OCI-LY1 (cell line): ENCODE measurements at regions not wholly inside any gene's neighbourhood (a gene's known extent, or its start where the extent isn't known, plus 50 kb on each side); places are given as distances from the start of the nearest gene placed in this dataset.

Experiments used
- H2AFZ ChIP-seq: fragments of 200-600 bp; sonication (generic), shearing (Covaris generic); 2 replicates; pipeline ENCODE4 v1.6.0; 2014; ENCODE audit warnings: antibody characterized with exemption, mild to moderate bottlenecking, low read length
- H3F3A ChIP-seq: fragments of 200-600 bp; sonication (generic), shearing (Covaris generic); 2 replicates; pipeline ENCODE4 v1.6.0; 2014; ENCODE audit warnings: mild to moderate bottlenecking, antibody characterized with exemption, low read length, moderate library complexity; ENCODE audit not compliant: insufficient read depth
- H3K27ac ChIP-seq: fragments of 200-600 bp; sonication (generic); 2 replicates; pipeline ENCODE4 v1.5.1; 2014; ENCODE audit warnings: low read length, mixed run types, mild to moderate bottlenecking, low read depth; ENCODE audit not compliant: poor library complexity, severe bottlenecking
- H3K27me3 ChIP-seq: fragments of 200-600 bp; sonication (generic); 2 replicates; pipeline ENCODE4 v1.6.0; 2014; ENCODE audit warnings: antibody characterized with exemption, mild to moderate bottlenecking, low read length, moderate library complexity; ENCODE audit not compliant: insufficient read depth
- H3K36me3 ChIP-seq: fragments of 200-600 bp; sonication (generic); 2 replicates; pipeline ENCODE4 v1.6.1; 2014; ENCODE audit warnings: mild to moderate bottlenecking, antibody characterized with exemption, low read length, moderate library complexity, mixed read lengths; ENCODE audit not compliant: insufficient read depth
- H3K4me1 ChIP-seq: fragments of 200-600 bp; sonication (generic); 2 replicates; pipeline ENCODE4 v1.5.1; 2014; ENCODE audit warnings: mild to moderate bottlenecking, low read length, moderate library complexity; ENCODE audit not compliant: insufficient read depth, severe bottlenecking
- H3K4me2 ChIP-seq: fragments of 200-600 bp; sonication (generic), shearing (Covaris generic); 2 replicates; pipeline ENCODE4 v1.6.1; 2014; ENCODE audit warnings: low read length
- H3K4me3 ChIP-seq: fragments of 200-600 bp; sonication (generic); 2 replicates; pipeline ENCODE4 v1.5.1; 2014; ENCODE audit warnings: low read length, low read depth, mild to moderate bottlenecking, mixed read lengths; ENCODE audit not compliant: poor library complexity, severe bottlenecking
- H3K79me2 ChIP-seq: fragments of 200-600 bp; shearing (Covaris generic); 2 replicates; pipeline ENCODE4 v1.6.1; 2016; ENCODE audit warnings: mixed run types, low read length, mixed read lengths; ENCODE audit not compliant: insufficient read depth
- H3K9ac ChIP-seq: fragments of 200-600 bp; sonication (generic), shearing (Covaris generic); 2 replicates; pipeline ENCODE4 v1.6.1; 2014; ENCODE audit warnings: mild to moderate bottlenecking, low read length, mixed read lengths
- H3K9me2 ChIP-seq: fragments of 200-600 bp; sonication (generic), shearing (Covaris generic); 2 replicates; pipeline ENCODE4 v1.6.1; 2014; ENCODE audit warnings: low read depth, mild to moderate bottlenecking, low read length, mixed read lengths
- H3K9me3 ChIP-seq: fragments of 200-600 bp; shearing (Covaris generic); 2 replicates; pipeline ENCODE4 v1.6.1; 2014; ENCODE audit warnings: low read length, mixed read lengths
- H4K20me1 ChIP-seq: fragments of 200-600 bp; sonication (generic), shearing (Covaris generic); 2 replicates; pipeline ENCODE4 v1.6.0; 2016; ENCODE audit warnings: mild to moderate bottlenecking, low read length; ENCODE audit not compliant: insufficient read depth
- EZH2 ChIP-seq: fragments of 200-600 bp; sonication (generic), shearing (Covaris generic); IDR thresholded peaks from 2 replicates; pipeline ENCODE4 v1.8.0; 2017; ENCODE audit warnings: borderline replicate concordance, mixed run types, mild to moderate bottlenecking, antibody characterized with exemption, low read length, moderate library complexity, mixed read lengths
- TF ChIP-seq, protein P1 (sequence below): fragments of 200-600 bp; sonication (generic), shearing (Covaris generic); IDR thresholded peaks from 2 replicates; pipeline ENCODE4 v1.5.1; 2017; ENCODE audit warnings: mild to moderate bottlenecking, antibody characterized with exemption, low read length, moderate library complexity, mixed read lengths

DNA sequence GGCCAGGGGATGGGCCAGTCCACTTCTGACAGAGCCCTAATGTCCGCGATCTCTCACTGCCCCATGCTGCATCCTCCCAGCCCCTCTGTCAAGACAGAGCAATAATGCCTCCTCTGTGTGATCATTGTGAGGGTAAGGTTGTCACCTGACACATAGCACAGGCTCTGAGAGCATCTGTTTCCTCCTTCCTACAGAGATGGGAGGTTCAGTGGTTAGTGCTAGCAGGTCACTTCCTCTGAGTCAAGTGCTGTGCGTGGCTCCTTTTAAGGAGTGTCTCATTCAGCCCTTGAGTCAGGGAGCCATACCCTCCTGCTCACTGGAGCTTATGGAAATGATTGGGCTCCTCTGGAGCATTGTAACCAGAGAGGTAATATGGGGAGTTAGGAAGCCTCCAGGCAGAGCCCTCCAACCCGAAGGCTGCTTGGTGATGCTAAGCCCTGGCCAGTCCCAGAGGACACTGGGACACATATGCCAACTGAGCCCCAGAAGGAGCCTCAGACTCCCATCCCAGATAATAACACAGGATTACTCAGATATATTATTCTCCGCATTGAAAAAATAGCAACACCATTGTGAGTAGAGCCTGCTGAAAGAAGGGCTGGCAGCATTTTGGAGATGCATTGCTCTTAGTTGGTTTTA lies 189.0 kb downstream of the GALNT1 start:
- Histone ChIP-seq H2AFZ (no peak overlapping the region), H3K4me1 (no peaks in the 10 kb centered on the region), H3K27me3 (no peaks in the 10 kb centered on the region), H3K9me3 (no peaks in the 10 kb centered on the region), H3K27ac (no peak overlapping the region), H3K79me2 (no peaks in the 10 kb centered on the region), H3K4me2 (no peak overlapping the region), H3F3A (no peaks in the 10 kb centered on the region), H3K4me3 (no peak overlapping the region), H3K36me3 (no peaks in the 10 kb centered on the region), H4K20me1 (no peaks in the 10 kb centered on the region), H3K9ac (no peak overlapping the region), H3K9me2 (no peaks in the 10 kb centered on the region)
- TF ChIP-seq EZH2 = no peak
- TF ChIP-seq, protein P1, sequence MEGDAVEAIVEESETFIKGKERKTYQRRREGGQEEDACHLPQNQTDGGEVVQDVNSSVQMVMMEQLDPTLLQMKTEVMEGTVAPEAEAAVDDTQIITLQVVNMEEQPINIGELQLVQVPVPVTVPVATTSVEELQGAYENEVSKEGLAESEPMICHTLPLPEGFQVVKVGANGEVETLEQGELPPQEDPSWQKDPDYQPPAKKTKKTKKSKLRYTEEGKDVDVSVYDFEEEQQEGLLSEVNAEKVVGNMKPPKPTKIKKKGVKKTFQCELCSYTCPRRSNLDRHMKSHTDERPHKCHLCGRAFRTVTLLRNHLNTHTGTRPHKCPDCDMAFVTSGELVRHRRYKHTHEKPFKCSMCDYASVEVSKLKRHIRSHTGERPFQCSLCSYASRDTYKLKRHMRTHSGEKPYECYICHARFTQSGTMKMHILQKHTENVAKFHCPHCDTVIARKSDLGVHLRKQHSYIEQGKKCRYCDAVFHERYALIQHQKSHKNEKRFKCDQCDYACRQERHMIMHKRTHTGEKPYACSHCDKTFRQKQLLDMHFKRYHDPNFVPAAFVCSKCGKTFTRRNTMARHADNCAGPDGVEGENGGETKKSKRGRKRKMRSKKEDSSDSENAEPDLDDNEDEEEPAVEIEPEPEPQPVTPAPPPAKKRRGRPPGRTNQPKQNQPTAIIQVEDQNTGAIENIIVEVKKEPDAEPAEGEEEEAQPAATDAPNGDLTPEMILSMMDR = no peak

GRCh38 chr18:35771172-35771571 lies 189.6 kb downstream of the GALNT1 start:
- no peak overlapping the region for H3K9ac ChIP-seq
- H3K4me3 ChIP-seq = no peak overlapping the region
- H3K79me2 ChIP-seq = no peaks in the 10 kb centered on the region
- no peaks in the 10 kb centered on the region for H3F3A ChIP-seq
- no peak overlapping the region for H3K27ac ChIP-seq
- H3K9me3 ChIP-seq = no peaks in the 10 kb centered on the region
- H3K9me2 ChIP-seq = no peaks in the 10 kb centered on the region
- no peaks in the 10 kb centered on the region for H3K27me3 ChIP-seq
- H3K4me2 ChIP-seq = no peak overlapping the region
- H4K20me1 ChIP-seq = no peaks in the 10 kb centered on the region
- no peaks in the 10 kb centered on the region for H3K4me1 ChIP-seq
- TF ChIP-seq EZH2 = no peak
- TF ChIP-seq, protein P1 = no peak
- no peaks in the 10 kb centered on the region for H3K36me3 ChIP-seq
- no peak overlapping the region for H2AFZ ChIP-seq

- TF ChIP-seq EZH2 = no peak
- TF ChIP-seq, protein P1 = no peak
- Histone ChIP-seq H3F3A (no peaks in the 10 kb centered on the region), H3K4me3 (no peak overlapping the region), H3K9me3 (no peaks in the 10 kb centered on the region), H3K9me2 (no peaks in the 10 kb centered on the region), H3K27ac (no peak overlapping the region), H3K4me1 (no peaks in the 10 kb centered on the region), H3K9ac (no peak overlapping the region), H4K20me1 (no peaks in the 10 kb centered on the region), H3K36me3 (no peaks in the 10 kb centered on the region), H3K27me3 (no peaks in the 10 kb centered on the region), H3K4me2 (no peak overlapping the region), H3K79me2 (no peaks in the 10 kb centered on the region), H2AFZ (no peak overlapping the region)
Observed at GRCh38 chr18:35775887-35776286, 194.3 kb downstream of the GALNT1 start.
